Mucosa of rectum (tissue), 2 donors: ENCODE measurements at regions not wholly inside any gene's neighbourhood (a gene's known extent, or its start where the extent isn't known, plus 50 kb on each side); places are given as distances from the start of the nearest gene placed in this dataset.

Experiments
- H3K27ac ChIP-seq, 2 donors: one replicate each; pipeline ENCODE4 v1.7.0; 2013; ENCODE audit warnings: inconsistent platforms in 2 of 2, low read depth in 2 of 2, low read length in 2 of 2
- H3K27me3 ChIP-seq, 2 donors: one replicate each; pipeline ENCODE4 v1.7.0; 2013; ENCODE audit warnings: low read length in 2 of 2; ENCODE audit not compliant: control insufficient read depth in 2 of 2, insufficient read depth in 2 of 2
- H3K36me3 ChIP-seq, 2 donors: one replicate each; pipeline ENCODE4 v1.7.0; 2013; ENCODE audit warnings: low read length in 2 of 2; ENCODE audit not compliant: control insufficient read depth in 2 of 2, insufficient read depth in 2 of 2
- H3K4me1 ChIP-seq, 2 donors: one replicate each; pipeline ENCODE4 v1.7.0; 2013; ENCODE audit warnings: low read length in 2 of 2, mild to moderate bottlenecking in 1 of 2; ENCODE audit not compliant: control insufficient read depth in 2 of 2, insufficient read depth in 2 of 2
- H3K4me3 ChIP-seq, 2 donors: one replicate each; pipeline ENCODE4 v1.7.0; 2013; ENCODE audit warnings: low read length in 2 of 2
- H3K9ac ChIP-seq, 2 donors: one replicate each; pipeline ENCODE4 v1.7.0; 2013; ENCODE audit warnings: low read length in 2 of 2, low read depth in 1 of 2, mild to moderate bottlenecking in 1 of 2
- H3K9me3 ChIP-seq, 2 donors: one replicate each; pipeline ENCODE4 v1.7.0; 2013; ENCODE audit warnings: low read length in 2 of 2; ENCODE audit not compliant: control insufficient read depth in 2 of 2
- donor health status: healthy.
- donor health status: Normal muscosa, but diverticular disease.

- H3K36me3 ChIP-seq: no peaks in the 10 kb centered on the region
- no peaks in the 10 kb centered on the region for H3K27me3 ChIP-seq
- H3K9me3 ChIP-seq: no peaks in the 10 kb centered on the region
- H3K4me1 ChIP-seq: no peaks in the 10 kb centered on the region
- no peak overlapping the region for H3K4me3 ChIP-seq
- no peak overlapping the region for H3K27ac ChIP-seq
- H3K9ac ChIP-seq: no peak overlapping the region
These were observed 64.7 kb upstream of the PROK2 start for GRCh38 chr3:71849681-71850080.

- H3K9me3 ChIP-seq: no peaks in the 10 kb centered on the region
- H3K4me1 ChIP-seq: no peaks in the 10 kb centered on the region
These were observed 62.8 kb upstream of the PROK2 start for GRCh38 chr3:71847794-71848193.

GRCh38 chr3:71846185-71846584, 61.2 kb upstream of the PROK2 start:
- Histone ChIP-seq H3K9me3 (no peaks in the 10 kb centered on the region), H3K36me3 (no peaks in the 10 kb centered on the region), H3K27me3 (no peaks in the 10 kb centered on the region), H3K4me3 (no peak overlapping the region), H3K4me1 (no peaks in the 10 kb centered on the region), H3K9ac (no peak overlapping the region), H3K27ac (no peak overlapping the region)

More at GRCh38 chr3:71847794-71848193, 62.8 kb upstream of the PROK2 start:
- no peak overlapping the region for H3K4me3 ChIP-seq
- no peaks in the 10 kb centered on the region for H3K36me3 ChIP-seq
- no peak overlapping the region for H3K27ac ChIP-seq
- H3K27me3 ChIP-seq: no peaks in the 10 kb centered on the region
- no peak overlapping the region for H3K9ac ChIP-seq

- Histone ChIP-seq H3K4me3 (no peak overlapping the region), H3K9ac (no peak overlapping the region), H3K27me3 (peaks cover 0 to 2% of the 10 kb centered on the region in 2 donors), H3K36me3 (no peaks in the 10 kb centered on the region), H3K4me1 (no peaks in the 10 kb centered on the region), H3K27ac (no peak overlapping the region), H3K9me3 (no peaks in the 10 kb centered on the region)
These were observed 58.1 kb upstream of the PROK2 start for GRCh38 chr3:71843071-71843470.

- Histone ChIP-seq H3K36me3 (no peaks in the 10 kb centered on the region), H3K9ac (no peak overlapping the region), H3K27me3 (peaks cover 0 to 2% of the 10 kb centered on the region in 2 donors), H3K9me3 (no peaks in the 10 kb centered on the region), H3K4me3 (no peak overlapping the region), H3K27ac (no peak overlapping the region), H3K4me1 (no peaks in the 10 kb centered on the region)
These were observed 53.5 kb upstream of the PROK2 start for GRCh38 chr3:71838406-71838805.
